HL-60 (cell line): ENCODE measurements at regions not wholly inside any gene's neighbourhood (a gene's known extent, or its start where the extent isn't known, plus 50 kb on each side); places are given as distances from the start of the nearest gene placed in this dataset.

Source experiments
- DNase-seq, 2 experiments: peaks; one replicate each; pipeline ENCODE4 v3.0.0-alpha.2; 2010 to 2020; ENCODE audit warnings: low read depth in 1 of 2, low spot score in 1 of 2
- H3K27ac ChIP-seq: fragments of 250-450 bp; sonication (Bioruptor Pico); replicated peaks from 2 replicates; pipeline ENCODE4 v1.5.1; 2020; ENCODE audit warnings: mild to moderate bottlenecking, moderate library complexity
- H3K27me3 ChIP-seq: fragments of 250-450 bp; sonication (Bioruptor Pico); 2 replicates; pipeline ENCODE4 v1.5.1; 2021; ENCODE audit warnings: mild to moderate bottlenecking, moderate library complexity; ENCODE audit not compliant: insufficient read depth, poor library complexity, severe bottlenecking
- H3K4me3 ChIP-seq: replicated peaks from 2 replicates; pipeline ENCODE4 v1.5.1; 2011; ENCODE audit warnings: mild to moderate bottlenecking, control low read depth, low read length; ENCODE audit not compliant: insufficient read depth
- GABPA ChIP-seq: IDR thresholded peaks from 2 replicates; pipeline ENCODE4 v1.6.1; 2012; ENCODE audit warnings: low read depth
- POLR2AphosphoS5 ChIP-seq: IDR thresholded peaks from 2 replicates; pipeline ENCODE4 v1.6.1; 2012; ENCODE audit warnings: low read depth
- SPI1 ChIP-seq: IDR thresholded peaks from 2 replicates; pipeline ENCODE4 v1.6.1; 2012; ENCODE audit warnings: low read depth, mild to moderate bottlenecking, borderline replicate concordance
- TF ChIP-seq, protein P1 (sequence below): IDR thresholded peaks from one replicate; pipeline ENCODE4 v1.5.1; 2011; ENCODE audit warnings: low read length, control low read depth, inconsistent platforms; ENCODE audit not compliant: insufficient read depth
- TF ChIP-seq, protein P2 (sequence below): IDR thresholded peaks from 2 replicates; pipeline ENCODE4 v1.6.1; 2012; ENCODE audit warnings: low read depth; ENCODE audit not compliant: insufficient replicate concordance

DNA sequence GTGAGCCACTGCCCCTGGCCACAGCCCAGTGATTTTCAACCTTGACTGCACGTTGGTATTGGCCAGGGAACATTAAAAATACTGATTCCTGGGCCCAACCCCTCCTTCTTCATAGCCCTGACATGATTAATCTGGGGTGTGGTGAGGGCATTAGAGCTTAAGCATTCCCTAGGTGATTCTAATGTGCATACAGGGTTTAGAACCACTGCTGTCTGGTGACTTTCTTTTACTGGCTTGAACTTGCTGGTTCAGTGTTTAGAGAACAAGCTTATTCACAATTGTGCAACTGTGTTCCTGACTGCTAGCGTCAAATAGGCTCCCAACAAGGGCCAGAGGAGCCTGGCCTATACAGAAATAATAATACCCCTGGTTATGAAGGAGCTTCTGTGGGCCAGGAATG lies 488.8 kb upstream of the CCDC196 start:
- Histone ChIP-seq H3K4me3 (no peak overlapping the region), H3K27me3 (no peaks in the 10 kb centered on the region), H3K27ac (no peak overlapping the region)
- TF ChIP-seq POLR2AphosphoS5, result no peak
- TF ChIP-seq, protein P1, sequence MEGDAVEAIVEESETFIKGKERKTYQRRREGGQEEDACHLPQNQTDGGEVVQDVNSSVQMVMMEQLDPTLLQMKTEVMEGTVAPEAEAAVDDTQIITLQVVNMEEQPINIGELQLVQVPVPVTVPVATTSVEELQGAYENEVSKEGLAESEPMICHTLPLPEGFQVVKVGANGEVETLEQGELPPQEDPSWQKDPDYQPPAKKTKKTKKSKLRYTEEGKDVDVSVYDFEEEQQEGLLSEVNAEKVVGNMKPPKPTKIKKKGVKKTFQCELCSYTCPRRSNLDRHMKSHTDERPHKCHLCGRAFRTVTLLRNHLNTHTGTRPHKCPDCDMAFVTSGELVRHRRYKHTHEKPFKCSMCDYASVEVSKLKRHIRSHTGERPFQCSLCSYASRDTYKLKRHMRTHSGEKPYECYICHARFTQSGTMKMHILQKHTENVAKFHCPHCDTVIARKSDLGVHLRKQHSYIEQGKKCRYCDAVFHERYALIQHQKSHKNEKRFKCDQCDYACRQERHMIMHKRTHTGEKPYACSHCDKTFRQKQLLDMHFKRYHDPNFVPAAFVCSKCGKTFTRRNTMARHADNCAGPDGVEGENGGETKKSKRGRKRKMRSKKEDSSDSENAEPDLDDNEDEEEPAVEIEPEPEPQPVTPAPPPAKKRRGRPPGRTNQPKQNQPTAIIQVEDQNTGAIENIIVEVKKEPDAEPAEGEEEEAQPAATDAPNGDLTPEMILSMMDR, result no peak
- no peak for TF ChIP-seq GABPA
- TF ChIP-seq SPI1, result no peak
- TF ChIP-seq, protein P2, sequence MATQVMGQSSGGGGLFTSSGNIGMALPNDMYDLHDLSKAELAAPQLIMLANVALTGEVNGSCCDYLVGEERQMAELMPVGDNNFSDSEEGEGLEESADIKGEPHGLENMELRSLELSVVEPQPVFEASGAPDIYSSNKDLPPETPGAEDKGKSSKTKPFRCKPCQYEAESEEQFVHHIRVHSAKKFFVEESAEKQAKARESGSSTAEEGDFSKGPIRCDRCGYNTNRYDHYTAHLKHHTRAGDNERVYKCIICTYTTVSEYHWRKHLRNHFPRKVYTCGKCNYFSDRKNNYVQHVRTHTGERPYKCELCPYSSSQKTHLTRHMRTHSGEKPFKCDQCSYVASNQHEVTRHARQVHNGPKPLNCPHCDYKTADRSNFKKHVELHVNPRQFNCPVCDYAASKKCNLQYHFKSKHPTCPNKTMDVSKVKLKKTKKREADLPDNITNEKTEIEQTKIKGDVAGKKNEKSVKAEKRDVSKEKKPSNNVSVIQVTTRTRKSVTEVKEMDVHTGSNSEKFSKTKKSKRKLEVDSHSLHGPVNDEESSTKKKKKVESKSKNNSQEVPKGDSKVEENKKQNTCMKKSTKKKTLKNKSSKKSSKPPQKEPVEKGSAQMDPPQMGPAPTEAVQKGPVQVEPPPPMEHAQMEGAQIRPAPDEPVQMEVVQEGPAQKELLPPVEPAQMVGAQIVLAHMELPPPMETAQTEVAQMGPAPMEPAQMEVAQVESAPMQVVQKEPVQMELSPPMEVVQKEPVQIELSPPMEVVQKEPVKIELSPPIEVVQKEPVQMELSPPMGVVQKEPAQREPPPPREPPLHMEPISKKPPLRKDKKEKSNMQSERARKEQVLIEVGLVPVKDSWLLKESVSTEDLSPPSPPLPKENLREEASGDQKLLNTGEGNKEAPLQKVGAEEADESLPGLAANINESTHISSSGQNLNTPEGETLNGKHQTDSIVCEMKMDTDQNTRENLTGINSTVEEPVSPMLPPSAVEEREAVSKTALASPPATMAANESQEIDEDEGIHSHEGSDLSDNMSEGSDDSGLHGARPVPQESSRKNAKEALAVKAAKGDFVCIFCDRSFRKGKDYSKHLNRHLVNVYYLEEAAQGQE, result no peak
- DNase-seq, result no peak

DNA sequence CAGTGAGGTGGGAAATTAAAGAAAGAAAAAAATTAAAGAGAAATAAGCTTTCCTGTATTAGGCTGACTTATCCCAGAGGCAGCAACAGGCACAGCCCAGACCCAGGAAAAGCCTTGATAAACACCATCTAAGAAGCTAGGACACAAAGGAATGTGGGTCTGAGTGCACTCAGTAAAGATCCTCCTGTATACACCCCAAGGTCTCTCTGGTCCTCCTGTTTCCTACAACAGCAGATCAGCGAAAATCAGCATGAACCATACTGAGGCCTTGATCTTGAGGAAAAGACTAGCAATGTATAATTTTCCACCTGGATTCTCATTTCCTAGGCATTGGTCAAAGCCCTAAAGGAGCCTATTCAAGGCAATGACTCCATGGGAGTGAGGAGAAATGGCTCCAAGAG lies 486.3 kb upstream of the CCDC196 start:
- Histone ChIP-seq H3K27me3 (no peaks in the 10 kb centered on the region), H3K27ac (no peak overlapping the region), H3K4me3 (no peak overlapping the region)
- no peak for DNase-seq
- no peak for TF ChIP-seq GABPA
- TF ChIP-seq, protein P2, result no peak

DNA sequence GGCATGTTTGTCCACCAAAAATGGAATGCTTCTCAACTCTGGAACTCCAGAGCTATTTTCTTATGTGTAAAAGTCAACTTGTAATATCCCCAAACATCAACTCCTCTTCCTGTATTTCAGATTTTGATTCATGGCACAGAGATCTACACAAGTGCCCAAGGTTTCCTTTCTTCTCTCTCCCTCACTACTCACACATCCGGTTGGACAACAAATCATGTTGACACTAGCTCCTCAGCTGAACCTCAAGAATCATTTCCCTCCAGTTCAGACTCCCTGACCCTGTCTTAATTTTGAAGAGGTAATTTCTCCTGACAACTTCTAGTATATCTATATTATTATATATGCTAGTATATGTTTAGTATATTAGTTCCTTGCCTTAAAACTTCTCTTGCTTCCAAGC lies 485.4 kb upstream of the CCDC196 start:
- TF ChIP-seq POLR2AphosphoS5 (no peak), GABPA (no peak)
- TF ChIP-seq, protein P1, result no peak
- no peak overlapping the region for H3K4me3 ChIP-seq
- H3K27ac ChIP-seq, result no peak overlapping the region
- DNase-seq, result no peak
- no peaks in the 10 kb centered on the region for H3K27me3 ChIP-seq

DNA sequence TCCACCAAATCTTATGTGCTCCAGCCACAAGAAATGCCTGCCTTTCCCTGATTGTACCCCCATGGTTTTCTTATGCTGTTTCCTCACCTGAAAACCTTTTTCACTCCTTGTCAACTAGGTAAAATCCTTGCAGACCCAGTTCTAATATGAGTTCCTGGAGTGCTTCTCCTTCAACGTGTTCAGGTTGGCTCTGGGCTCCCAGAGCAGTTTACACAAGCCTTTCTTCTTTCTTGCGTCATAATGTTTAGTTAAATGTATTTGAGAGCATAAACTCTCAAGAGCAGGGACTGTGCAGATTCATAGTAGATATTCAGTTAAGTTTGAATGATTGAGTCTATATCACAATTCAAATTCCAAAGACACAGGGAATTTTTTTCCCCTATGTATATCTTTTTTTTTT lies 484.8 kb upstream of the CCDC196 start:
- Histone ChIP-seq H3K27me3 (no peaks in the 10 kb centered on the region), H3K4me3 (no peak overlapping the region), H3K27ac (no peak overlapping the region)
- no peak for DNase-seq
- TF ChIP-seq SPI1, result no peak
- TF ChIP-seq, protein P2, result no peak
- no peak for TF ChIP-seq GABPA
- TF ChIP-seq POLR2AphosphoS5, result no peak
- TF ChIP-seq, protein P1, result no peak
